GM12878 (cell line): ENCODE measurements at regions not wholly inside any gene's neighbourhood (a gene's known extent, or its start where the extent isn't known, plus 50 kb on each side); places are given as distances from the start of the nearest gene placed in this dataset.

Source experiments
- ATAC-seq: fragments of 200-7000 bp; cut with Tn5 transposase; 3 replicates; pipeline ENCODE4 v1.9.1; 2020; ENCODE audit warnings: mild to moderate bottlenecking, moderate library complexity
- BruUV-seq: library from RNA; stranded (reverse); fragments of 400-500 nt; replicated peaks from 2 replicates; lab custom pipeline; 2021; lab: Mats Ljungman, UMichigan
- CTCF ChIA-PET: fragments of 300-600 bp; sonication (Branson Sonifier 250); formaldehyde crosslinking; extraction: SDS; loops from one replicate; lab custom pipeline; 2021; ENCODE audit warnings: inconsistent platforms; lab: Yijun Ruan, JAX
- POLR2A ChIA-PET: fragments of 350-600 bp; formaldehyde crosslinking; extraction: SDS; loops from one replicate; lab custom pipeline; 2021; ENCODE audit warnings: inconsistent platforms; lab: Charles Lee
- RAD21 ChIA-PET: fragments of 300-600 bp; sonication (Branson Sonifier 250); formaldehyde crosslinking; loops from one replicate; lab custom pipeline; 2023; ENCODE audit warnings: antibody characterized with exemption; ENCODE audit not compliant: unreplicated experiment; lab: Charles Lee
- SMC1A ChIA-PET: fragments of 300-600 bp; sonication (Branson Sonifier 250); formaldehyde crosslinking; loops from one replicate; lab custom pipeline; 2023; ENCODE audit not compliant: unreplicated experiment, uncharacterized antibody; lab: Charles Lee
- DNase-seq: peaks from one replicate; pipeline ENCODE4 v3.0.0-alpha.2; 2011; ENCODE audit warnings: low read depth, low spot score
- FAIRE-seq: peaks from 3 replicates; lab custom pipeline; 2011; peaks lifted over from hg19 to GRCh38; lab: Jason Lieb, UNC
- H2AFZ ChIP-seq: 2 replicates; pipeline ENCODE4 v1.6.0; 2011; ENCODE audit warnings: low read depth, low read length, control low read depth; ENCODE audit not compliant: control insufficient read depth
- H3K27ac ChIP-seq: 2 replicates; pipeline ENCODE4 v1.5.1; 2011; ENCODE audit warnings: control low read depth; ENCODE audit not compliant: control insufficient read depth, insufficient read depth
- H3K27me3 ChIP-seq, 2 experiments: replicated peaks in 1 of 2; 2 replicates each; pipeline versions ENCODE4 v1.6.0 to v1.6.1; 2011; ENCODE audit warnings: low read length in 1 of 2; ENCODE audit not compliant: control insufficient read depth in 2 of 2, insufficient read depth in 2 of 2
- H3K36me3 ChIP-seq, 2 experiments: 2 replicates each; pipeline ENCODE4 v1.5.1; 2011; ENCODE audit warnings: low read length in 1 of 2; ENCODE audit not compliant: control insufficient read depth in 2 of 2, insufficient read depth in 2 of 2
- H3K4me1 ChIP-seq: 2 replicates; pipeline ENCODE4 v1.6.1; 2011; ENCODE audit warnings: mild to moderate bottlenecking, low read length, moderate library complexity, mixed read lengths; ENCODE audit not compliant: control insufficient read depth, insufficient read depth
- H3K4me2 ChIP-seq: 2 replicates; pipeline ENCODE4 v1.6.0; 2011; ENCODE audit warnings: control low read depth; ENCODE audit not compliant: control insufficient read depth, insufficient read depth
- H3K4me3 ChIP-seq: fragments of 200-600 bp; sonication (generic); 2 replicates; pipeline ENCODE4 v1.5.1; 2016
- H3K79me2 ChIP-seq: 2 replicates; pipeline ENCODE4 v1.6.0; 2011; ENCODE audit warnings: low read length; ENCODE audit not compliant: control insufficient read depth, insufficient read depth
- H3K9ac ChIP-seq: 2 replicates; pipeline ENCODE4 v1.8.0; 2011; ENCODE audit warnings: low read length, control low read depth, mixed read lengths; ENCODE audit not compliant: control insufficient read depth, insufficient read depth
- H3K9me3 ChIP-seq: replicated peaks from 3 replicates; pipeline ENCODE4 v1.5.1; 2011; ENCODE audit warnings: mild to moderate bottlenecking, low read length; ENCODE audit not compliant: control insufficient read depth, insufficient read depth
- H4K20me1 ChIP-seq: 2 replicates; pipeline ENCODE4 v1.6.0; 2011; ENCODE audit not compliant: control insufficient read depth, insufficient read depth
- CHD4 ChIP-seq: fragments of 200-600 bp; sonication (generic); IDR thresholded peaks from 2 replicates; pipeline ENCODE4 v1.6.1; 2016; ENCODE audit warnings: mild to moderate bottlenecking
- CREM ChIP-seq: IDR thresholded peaks from 2 replicates; pipeline ENCODE4 v1.6.1; 2014; ENCODE audit warnings: antibody characterized with exemption, low read depth
- KAT2A ChIP-seq: conservative IDR thresholded peaks from 2 replicates; pipeline ENCODE4 v1.6.1; 2011; ENCODE audit warnings: low read depth, low read length; ENCODE audit not compliant: control insufficient read depth
- MTA2 ChIP-seq: fragments of 450-650 bp; IDR thresholded peaks from 2 replicates; pipeline ENCODE4 v1.6.1; 2016; ENCODE audit warnings: low read depth, mild to moderate bottlenecking, moderate library complexity
- MYC ChIP-seq: IDR thresholded peaks from 2 replicates; pipeline ENCODE4 v1.6.1; 2011; ENCODE audit warnings: mild to moderate bottlenecking, low read length, moderate library complexity, inconsistent platforms; ENCODE audit not compliant: insufficient read depth, insufficient replicate concordance, insufficient read length, severe bottlenecking
- SMC3 ChIP-seq: IDR thresholded peaks from 2 replicates; pipeline ENCODE4 v1.6.1; 2011; ENCODE audit warnings: low read length, improper control_type of control experiment, borderline replicate concordance
- TCF7 ChIP-seq: IDR thresholded peaks from 2 replicates; pipeline ENCODE4 v1.6.1; 2014; ENCODE audit warnings: antibody characterized with exemption, borderline replicate concordance
- WGBS: methylation state at CpG from one replicate; pipeline ENCODE4 v1.1.6; 2016; ENCODE audit warnings: low lambda C conversion rate; ENCODE audit not compliant: insufficient replicate concordance, insufficient coverage; ENCODE audit errors: missing lambda C conversion rate; 5-methylcytosine and 5-hydroxymethylcytosine counted together
- in situ Hi-C: fragments of 300-500 bp; cut with MboI; formaldehyde crosslinking; loops from 9 replicates; pipeline ENCODE4 v1.14.3; 2018; ENCODE audit warnings: mixed read lengths
- intact Hi-C: fragments of 100-400 bp; cut with micrococcal nuclease; formaldehyde crosslinking; loops from one replicate; pipeline ENCODE4 v1.14.2; 2022; ENCODE audit not compliant: unreplicated experiment
- TF ChIP-seq, protein P1 (sequence below): fragments of 450-650 bp; IDR thresholded peaks from 2 replicates; pipeline ENCODE4 v1.6.1; 2017; ENCODE audit warnings: borderline replicate concordance
- TF ChIP-seq, protein P2 (sequence below): fragments of 450-650 bp; conservative IDR thresholded peaks from 2 replicates; pipeline ENCODE4 v1.6.1; 2017; ENCODE audit warnings: mild to moderate bottlenecking, moderate library complexity
- TF ChIP-seq, protein P3 (sequence below): fragments of 150-350 bp; IDR thresholded peaks from 2 replicates; pipeline ENCODE4 v1.6.1; 2016; ENCODE audit warnings: low read depth, low read length
- TF ChIP-seq, protein P4 (sequence below): fragments of 450-650 bp; IDR thresholded peaks from 2 replicates; pipeline ENCODE4 v1.6.1; 2017; ENCODE audit warnings: mild to moderate bottlenecking, moderate library complexity

DNA sequence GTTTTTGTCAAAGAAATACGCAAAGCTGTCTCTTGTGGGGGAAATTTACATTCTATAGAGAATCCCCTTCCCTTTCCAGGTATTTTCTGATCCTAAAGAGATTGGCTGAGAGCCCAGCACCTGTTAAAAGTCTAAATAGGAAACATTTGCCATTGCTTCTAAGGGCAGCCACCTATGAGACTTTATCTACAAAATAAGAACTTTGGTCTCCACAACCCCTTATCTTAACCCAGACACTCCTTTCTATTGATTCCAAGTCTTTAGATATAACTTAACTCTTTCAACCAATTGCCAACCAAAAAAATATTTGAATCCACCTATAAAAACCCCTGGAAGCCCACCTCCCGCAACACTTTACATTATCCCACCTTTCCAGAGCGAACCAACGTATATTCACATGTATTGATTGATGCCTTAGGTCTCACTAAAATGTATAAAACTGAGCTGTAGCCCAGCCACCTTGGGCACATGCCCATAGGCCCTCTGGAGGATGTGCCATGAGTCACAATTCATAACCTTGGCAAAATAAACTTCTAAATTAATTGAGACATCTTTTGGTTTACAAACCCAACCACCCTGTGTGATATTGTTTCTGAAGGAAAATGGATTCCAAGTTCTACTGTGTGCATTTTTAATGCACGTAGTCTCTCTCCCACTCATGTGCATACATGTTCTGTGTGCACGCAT, 211.4 kb downstream of the GAS1 start:
- Histone ChIP-seq H3K36me3 (no peaks in the 10 kb centered on the region), H3K4me1 (no peaks in the 10 kb centered on the region), H4K20me1 (no peaks in the 10 kb centered on the region), H3K27ac (no peak overlapping the region), H3K79me2 (no peaks in the 10 kb centered on the region), H3K9ac (no peak overlapping the region), H3K9me3 (no peaks in the 10 kb centered on the region), H3K4me2 (no peak overlapping the region), H3K4me3 (no peak overlapping the region), H3K27me3 (no peaks in the 10 kb centered on the region), H2AFZ (no peak overlapping the region)
- no TSS peak for BruUV-seq
- FAIRE-seq (no peak), ATAC-seq (no peak), DNase-seq (no peak)
- intact Hi-C loops (no loop called here), in situ Hi-C loops (no loop called here)
- ChIA-PET SMC1A (no interaction called here), POLR2A (no interaction called here), CTCF (no interaction called here), RAD21 (no interaction called here)
- 29% methylated on average over 6 of the region's 6 CpGs for WGBS
- no peak for TF ChIP-seq MTA2
- TF ChIP-seq SMC3, result no peak
- TF ChIP-seq CHD4, result no peak
- TF ChIP-seq, protein P1, sequence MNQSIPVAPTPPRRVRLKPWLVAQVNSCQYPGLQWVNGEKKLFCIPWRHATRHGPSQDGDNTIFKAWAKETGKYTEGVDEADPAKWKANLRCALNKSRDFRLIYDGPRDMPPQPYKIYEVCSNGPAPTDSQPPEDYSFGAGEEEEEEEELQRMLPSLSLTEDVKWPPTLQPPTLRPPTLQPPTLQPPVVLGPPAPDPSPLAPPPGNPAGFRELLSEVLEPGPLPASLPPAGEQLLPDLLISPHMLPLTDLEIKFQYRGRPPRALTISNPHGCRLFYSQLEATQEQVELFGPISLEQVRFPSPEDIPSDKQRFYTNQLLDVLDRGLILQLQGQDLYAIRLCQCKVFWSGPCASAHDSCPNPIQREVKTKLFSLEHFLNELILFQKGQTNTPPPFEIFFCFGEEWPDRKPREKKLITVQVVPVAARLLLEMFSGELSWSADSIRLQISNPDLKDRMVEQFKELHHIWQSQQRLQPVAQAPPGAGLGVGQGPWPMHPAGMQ, result no peak
- TF ChIP-seq, protein P2, sequence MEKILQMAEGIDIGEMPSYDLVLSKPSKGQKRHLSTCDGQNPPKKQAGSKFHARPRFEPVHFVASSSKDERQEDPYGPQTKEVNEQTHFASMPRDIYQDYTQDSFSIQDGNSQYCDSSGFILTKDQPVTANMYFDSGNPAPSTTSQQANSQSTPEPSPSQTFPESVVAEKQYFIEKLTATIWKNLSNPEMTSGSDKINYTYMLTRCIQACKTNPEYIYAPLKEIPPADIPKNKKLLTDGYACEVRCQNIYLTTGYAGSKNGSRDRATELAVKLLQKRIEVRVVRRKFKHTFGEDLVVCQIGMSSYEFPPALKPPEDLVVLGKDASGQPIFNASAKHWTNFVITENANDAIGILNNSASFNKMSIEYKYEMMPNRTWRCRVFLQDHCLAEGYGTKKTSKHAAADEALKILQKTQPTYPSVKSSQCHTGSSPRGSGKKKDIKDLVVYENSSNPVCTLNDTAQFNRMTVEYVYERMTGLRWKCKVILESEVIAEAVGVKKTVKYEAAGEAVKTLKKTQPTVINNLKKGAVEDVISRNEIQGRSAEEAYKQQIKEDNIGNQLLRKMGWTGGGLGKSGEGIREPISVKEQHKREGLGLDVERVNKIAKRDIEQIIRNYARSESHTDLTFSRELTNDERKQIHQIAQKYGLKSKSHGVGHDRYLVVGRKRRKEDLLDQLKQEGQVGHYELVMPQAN, result no peak
- TF ChIP-seq MYC, result no peak
- TF ChIP-seq KAT2A, result no peak
- no peak for TF ChIP-seq CREM
- TF ChIP-seq, protein P3, sequence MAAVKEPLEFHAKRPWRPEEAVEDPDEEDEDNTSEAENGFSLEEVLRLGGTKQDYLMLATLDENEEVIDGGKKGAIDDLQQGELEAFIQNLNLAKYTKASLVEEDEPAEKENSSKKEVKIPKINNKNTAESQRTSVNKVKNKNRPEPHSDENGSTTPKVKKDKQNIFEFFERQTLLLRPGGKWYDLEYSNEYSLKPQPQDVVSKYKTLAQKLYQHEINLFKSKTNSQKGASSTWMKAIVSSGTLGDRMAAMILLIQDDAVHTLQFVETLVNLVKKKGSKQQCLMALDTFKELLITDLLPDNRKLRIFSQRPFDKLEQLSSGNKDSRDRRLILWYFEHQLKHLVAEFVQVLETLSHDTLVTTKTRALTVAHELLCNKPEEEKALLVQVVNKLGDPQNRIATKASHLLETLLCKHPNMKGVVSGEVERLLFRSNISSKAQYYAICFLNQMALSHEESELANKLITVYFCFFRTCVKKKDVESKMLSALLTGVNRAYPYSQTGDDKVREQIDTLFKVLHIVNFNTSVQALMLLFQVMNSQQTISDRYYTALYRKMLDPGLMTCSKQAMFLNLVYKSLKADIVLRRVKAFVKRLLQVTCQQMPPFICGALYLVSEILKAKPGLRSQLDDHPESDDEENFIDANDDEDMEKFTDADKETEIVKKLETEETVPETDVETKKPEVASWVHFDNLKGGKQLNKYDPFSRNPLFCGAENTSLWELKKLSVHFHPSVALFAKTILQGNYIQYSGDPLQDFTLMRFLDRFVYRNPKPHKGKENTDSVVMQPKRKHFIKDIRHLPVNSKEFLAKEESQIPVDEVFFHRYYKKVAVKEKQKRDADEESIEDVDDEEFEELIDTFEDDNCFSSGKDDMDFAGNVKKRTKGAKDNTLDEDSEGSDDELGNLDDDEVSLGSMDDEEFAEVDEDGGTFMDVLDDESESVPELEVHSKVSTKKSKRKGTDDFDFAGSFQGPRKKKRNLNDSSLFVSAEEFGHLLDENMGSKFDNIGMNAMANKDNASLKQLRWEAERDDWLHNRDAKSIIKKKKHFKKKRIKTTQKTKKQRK, result no peak
- TF ChIP-seq TCF7, result no peak
- TF ChIP-seq, protein P4, sequence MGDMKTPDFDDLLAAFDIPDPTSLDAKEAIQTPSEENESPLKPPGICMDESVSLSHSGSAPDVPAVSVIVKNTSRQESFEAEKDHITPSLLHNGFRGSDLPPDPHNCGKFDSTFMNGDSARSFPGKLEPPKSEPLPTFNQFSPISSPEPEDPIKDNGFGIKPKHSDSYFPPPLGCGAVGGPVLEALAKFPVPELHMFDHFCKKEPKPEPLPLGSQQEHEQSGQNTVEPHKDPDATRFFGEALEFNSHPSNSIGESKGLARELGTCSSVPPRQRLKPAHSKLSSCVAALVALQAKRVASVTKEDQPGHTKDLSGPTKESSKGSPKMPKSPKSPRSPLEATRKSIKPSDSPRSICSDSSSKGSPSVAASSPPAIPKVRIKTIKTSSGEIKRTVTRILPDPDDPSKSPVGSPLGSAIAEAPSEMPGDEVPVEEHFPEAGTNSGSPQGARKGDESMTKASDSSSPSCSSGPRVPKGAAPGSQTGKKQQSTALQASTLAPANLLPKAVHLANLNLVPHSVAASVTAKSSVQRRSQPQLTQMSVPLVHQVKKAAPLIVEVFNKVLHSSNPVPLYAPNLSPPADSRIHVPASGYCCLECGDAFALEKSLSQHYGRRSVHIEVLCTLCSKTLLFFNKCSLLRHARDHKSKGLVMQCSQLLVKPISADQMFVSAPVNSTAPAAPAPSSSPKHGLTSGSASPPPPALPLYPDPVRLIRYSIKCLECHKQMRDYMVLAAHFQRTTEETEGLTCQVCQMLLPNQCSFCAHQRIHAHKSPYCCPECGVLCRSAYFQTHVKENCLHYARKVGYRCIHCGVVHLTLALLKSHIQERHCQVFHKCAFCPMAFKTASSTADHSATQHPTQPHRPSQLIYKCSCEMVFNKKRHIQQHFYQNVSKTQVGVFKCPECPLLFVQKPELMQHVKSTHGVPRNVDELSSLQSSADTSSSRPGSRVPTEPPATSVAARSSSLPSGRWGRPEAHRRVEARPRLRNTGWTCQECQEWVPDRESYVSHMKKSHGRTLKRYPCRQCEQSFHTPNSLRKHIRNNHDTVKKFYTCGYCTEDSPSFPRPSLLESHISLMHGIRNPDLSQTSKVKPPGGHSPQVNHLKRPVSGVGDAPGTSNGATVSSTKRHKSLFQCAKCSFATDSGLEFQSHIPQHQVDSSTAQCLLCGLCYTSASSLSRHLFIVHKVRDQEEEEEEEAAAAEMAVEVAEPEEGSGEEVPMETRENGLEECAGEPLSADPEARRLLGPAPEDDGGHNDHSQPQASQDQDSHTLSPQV, result no peak
